Midbrain (tissue), 1 donor: ENCODE measurements at regions not wholly inside any gene's neighbourhood (a gene's known extent, or its start where the extent isn't known, plus 50 kb on each side); places are given as distances from the start of the nearest gene placed in this dataset.

Experiments
- DNase-seq: peaks from one replicate; lab custom pipeline; 2025; lab: John Stamatoyannopoulos, UW

DNA sequence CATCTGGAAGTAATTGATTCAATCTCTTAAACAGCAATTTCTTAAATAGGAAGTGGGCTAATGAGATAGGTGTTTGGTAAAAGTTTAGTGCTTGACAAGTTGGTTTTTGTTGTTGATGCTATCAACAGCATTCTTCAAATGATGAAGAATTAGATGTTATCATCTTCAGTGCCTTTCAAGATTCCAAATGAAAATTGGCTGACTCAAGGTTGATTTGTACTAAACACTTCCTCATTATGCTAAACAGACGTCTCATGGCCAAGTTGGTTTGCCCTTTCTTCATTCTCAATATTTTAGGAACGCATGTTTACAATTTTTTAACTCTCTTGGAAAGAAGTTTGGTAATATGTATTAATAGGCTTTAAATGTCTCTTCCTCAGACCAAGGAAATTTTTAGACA is 86.0 kb downstream of the MID1IP1 start:
- no peak for DNase-seq

GRCh38 chrX:38890326-38890725 is 89.1 kb downstream of the MID1IP1 start:
- no peak for DNase-seq

- DNase-seq, result no peak
These were observed 89.7 kb downstream of the MID1IP1 start for GRCh38 chrX:38890963-38891362.

DNA sequence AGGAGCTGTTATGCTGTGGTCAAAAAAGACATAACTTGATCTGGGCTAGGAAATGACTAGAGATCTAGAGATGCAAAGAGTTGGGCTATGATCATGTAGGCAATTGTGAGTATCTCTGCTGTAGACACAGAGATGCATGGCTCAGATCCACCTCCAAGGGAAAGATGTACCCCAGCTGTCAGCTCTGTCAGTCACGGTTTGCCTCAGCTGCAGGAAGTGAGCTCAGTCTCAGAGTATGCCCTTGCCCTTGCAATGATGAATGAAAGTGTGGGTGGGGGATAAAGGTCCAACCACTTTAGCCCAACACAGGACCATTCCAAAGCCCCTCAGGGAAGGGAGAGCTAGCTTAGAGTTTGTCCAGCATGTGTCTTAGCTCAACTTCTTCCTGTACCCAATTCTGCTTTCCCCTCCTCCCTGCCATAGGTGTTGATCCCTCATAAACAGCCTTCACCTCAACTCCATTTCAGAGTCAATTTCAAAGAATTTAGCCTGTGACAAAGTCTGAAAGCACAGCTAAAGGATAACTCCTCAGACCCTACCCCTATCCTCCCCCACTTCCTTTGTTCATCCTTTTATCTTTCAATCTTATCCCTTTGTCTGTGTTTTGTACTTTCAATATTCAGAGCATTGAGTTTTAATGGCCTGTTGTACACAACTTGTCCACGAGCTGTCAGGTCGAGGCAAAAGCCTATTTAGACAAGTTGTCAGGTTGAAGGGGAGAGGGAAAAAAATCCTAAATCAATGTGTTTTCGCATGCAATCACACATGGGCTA is 90.6 kb downstream of the MID1IP1 start:
- no peak for DNase-seq

DNA sequence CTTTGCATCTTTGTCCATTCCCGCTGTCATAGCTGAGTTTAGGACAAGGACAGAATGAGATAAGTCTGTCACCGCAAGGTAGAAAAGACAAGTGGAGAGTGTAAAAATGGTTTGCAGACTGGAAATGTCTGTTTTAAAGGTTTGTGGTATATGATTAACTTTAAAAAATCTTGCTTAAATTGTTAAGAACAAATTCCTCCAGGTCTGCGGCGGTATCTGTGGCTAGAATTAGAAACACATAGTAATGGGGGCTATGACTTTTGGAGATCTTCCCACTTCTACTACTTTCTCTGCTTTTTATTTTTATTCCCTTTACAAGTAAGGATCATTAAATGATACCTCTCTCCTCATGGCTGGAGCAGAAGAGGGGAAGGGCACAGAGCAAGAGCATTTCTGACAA is 92.2 kb downstream of the MID1IP1 start:
- DNase-seq, result no peak

DNA sequence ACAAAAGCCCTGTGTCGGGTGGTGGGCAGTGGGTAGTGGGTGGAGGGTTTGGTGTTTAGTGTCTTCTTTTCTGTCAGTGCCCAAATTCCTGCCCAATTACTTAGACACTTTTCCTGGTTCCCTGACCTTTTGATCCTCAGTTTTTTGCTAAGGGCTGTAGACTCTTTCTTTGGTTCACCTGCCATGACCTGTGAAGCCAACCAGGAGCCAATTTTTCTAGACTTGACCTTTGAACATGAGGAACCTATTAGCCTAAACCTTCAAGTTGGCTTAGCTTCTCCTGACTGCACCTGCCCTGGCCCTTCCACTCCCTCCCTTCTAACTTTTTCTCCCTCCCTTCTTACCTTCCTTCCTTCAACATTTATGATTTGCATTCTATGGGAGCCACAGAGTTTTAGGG is 94.5 kb downstream of the MID1IP1 start:
- DNase-seq, result no peak

DNA sequence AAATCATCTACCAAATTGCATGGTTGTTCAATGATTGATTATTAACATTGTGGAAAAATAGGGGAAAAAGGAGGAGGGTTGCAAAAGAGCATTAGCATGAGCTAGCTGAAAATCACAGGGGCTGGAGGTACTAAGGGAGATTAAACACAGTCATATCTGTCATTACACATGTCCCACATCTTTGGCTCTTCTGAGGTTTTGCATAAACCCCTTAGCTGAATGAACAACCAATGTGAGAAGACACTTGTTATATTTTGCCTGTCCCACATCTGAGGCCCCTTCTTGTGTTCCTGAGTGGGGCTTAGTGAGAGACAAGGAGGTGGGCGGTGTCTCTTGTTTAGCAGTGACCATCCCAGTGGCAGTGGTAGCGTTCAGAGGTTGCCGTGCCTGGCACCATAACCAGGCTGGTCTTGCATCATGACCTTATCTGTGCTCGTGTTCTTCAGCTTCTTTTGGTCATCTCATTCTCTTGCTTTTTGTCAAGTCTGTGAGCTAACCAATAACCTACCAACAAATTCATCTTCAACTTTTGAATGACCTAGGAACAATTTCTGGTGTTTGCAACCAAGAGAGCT is 95.6 kb downstream of the MID1IP1 start:
- no peak for DNase-seq

- no peak for DNase-seq
These were observed 97.0 kb downstream of the MID1IP1 start for GRCh38 chrX:38898261-38898660.

DNA sequence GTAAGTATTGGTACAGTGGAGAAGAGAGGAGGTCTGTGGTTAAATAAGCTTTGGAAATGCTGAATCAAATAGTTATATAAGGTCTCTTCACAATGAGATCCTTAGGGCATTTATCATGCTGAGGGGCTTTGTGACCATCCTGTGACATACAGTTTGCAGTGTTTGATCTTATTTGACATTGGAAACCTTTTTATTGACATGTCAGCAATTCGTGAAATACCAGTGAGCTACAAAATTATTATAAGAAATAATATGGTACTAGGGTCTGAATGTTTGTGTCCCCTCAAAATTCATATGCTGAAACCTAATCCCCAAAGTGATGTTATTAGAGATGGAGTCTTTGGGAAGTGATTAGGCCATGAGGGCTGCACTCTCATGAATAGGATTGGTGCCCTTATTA is 98.4 kb downstream of the MID1IP1 start:
- no peak for DNase-seq

DNA sequence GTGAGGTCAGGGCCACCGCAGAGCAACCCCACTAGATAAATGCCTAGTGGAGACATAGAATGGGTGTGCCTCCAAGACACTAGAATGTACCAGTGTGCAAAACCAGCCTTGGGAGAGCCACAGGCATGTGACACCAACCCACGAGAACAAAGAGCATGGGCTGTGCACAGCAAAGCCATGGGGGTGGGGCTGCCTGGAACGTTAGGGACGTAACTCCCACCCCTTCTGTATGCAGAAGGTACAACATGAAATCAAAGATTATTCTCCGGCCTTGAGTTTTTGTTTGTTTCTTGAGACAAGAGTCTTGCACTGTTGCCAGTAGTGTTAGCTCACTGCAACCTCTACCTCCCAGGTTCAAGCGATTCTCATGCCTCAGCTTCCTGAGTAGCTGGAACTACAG is 99.5 kb downstream of the MID1IP1 start:
- no peak for DNase-seq

DNA sequence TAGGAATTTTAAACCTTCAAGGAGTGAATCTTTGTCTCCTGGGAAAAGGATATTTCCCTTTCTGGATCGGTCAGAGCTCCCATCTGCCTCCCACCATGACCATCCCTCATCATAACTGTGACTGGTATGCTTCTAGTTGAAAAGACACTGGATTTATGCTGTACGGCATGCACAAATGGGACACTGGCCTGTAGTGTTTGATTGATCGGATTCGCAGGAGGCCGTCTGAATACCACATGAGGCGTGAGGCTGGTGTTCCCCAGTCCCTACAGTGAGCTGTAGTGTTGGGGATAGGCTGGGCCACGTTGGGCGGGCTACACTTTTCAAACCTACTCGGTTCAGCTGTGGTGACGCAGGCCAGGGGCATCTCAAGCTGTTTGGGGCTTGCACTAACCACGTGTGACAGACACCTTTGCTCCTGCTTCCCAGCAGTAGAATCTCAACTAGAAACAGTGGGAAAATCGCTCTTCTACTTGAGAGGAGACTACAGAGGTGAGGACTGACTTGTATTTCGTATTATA is 101.8 kb downstream of the MID1IP1 start:
- no peak for DNase-seq

GRCh38 chrX:38916801-38917200 is 115.5 kb downstream of the MID1IP1 start:
- DNase-seq, result no peak

GRCh38 chrX:38917954-38918353 is 116.7 kb downstream of the MID1IP1 start:
- no peak for DNase-seq

- DNase-seq, result no peak
These were observed 117.9 kb downstream of the MID1IP1 start for GRCh38 chrX:38919202-38919601.

GRCh38 chrX:38919853-38920528 is 118.7 kb downstream of the MID1IP1 start:
- DNase-seq, result no peak

GRCh38 chrX:38923451-38923969 is 122.3 kb downstream of the MID1IP1 start:
- DNase-seq, result no peak

- no peak for DNase-seq
These were observed 126.3 kb downstream of the MID1IP1 start for GRCh38 chrX:38927592-38927991.

GRCh38 chrX:38929966-38930421 is 128.7 kb downstream of the MID1IP1 start:
- DNase-seq, result no peak

GRCh38 chrX:38930474-38930873 is 129.2 kb downstream of the MID1IP1 start:
- no peak for DNase-seq

GRCh38 chrX:38935561-38935960 is 134.3 kb downstream of the MID1IP1 start:
- DNase-seq, result no peak

DNA sequence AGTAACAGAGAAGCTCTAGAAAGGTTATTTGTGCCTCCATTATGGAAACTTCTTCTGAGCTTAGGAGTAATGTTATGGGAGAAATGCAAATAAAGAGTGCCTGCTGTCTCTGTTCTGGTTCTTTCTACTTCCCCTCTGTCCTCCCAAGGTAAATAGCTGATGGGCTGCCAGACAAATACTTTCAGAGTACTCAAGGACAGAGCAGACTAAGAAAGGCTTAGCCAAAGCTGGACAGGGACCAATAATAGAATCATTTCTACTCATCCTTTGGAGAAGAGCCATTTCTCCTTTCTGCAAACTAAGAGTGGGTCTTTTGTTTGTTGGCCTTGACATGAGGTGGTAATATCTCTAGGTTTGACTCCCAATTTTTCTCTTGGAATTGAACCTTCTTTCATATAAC is 136.1 kb downstream of the MID1IP1 start:
- DNase-seq, result no peak

DNA sequence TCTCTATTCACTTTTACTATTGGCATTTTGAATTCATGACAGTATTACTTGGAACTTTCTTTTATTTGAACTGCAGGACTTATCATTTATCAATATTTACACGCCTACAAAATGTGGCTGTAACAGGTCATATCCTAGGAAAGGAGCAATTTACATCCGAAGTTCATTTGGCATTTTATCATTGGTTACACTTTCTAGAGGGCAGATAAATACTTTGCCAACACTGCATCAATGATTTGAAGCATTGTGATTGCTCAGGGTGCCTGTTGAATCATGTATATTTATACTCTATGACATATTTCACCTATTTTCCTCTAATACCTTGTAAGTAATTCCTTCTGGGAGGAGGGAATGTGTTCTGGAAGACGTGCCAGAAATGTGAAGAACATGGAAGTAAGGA is 136.7 kb downstream of the MID1IP1 start:
- DNase-seq, result no peak

DNA sequence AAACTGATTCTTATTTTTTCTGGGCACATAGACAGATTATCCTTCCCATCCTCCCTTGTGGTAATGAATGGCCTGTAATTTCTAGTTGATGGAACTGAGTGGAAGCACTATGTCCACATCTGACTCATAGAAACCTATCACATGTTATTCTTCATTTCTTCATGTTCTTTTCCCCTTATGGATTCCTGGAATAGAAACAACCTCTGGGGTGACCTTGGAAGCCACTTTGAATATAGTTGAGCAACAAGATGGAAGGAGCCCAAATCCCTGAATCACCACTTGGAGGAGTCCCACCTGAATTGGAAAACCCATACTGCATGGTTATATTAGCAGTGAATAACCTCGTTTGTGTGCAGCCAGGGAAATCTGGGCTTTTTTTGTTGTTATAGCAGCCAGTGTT is 137.8 kb downstream of the MID1IP1 start:
- no peak for DNase-seq
